ENCODE measurements at regions not wholly inside any gene's neighbourhood (a gene's known extent, or its start where the extent isn't known, plus 50 kb on each side); places are given as distances from the start of the nearest gene placed in this dataset.

GRCh38 chr19:5212101-5212500, 128.5 kb downstream of the PTPRS start:
- no peaks in the 10 kb centered on the region for H3K4me1 Mint-ChIP-seq (ENCODE audit: low read depth in 2 of 2)
- H3K27ac Mint-ChIP-seq = no peak overlapping the region
- H3K4me3 Mint-ChIP-seq = no peak overlapping the region
- ATAC-seq = no peak
- no peaks in the 10 kb centered on the region for H3K9me3 Mint-ChIP-seq
- no peak for DNase-seq (ENCODE audit: low spot score)
- peaks cover 0 to 2% of the 10 kb centered on the region in 2 donors for H3K27me3 Mint-ChIP-seq
- no peaks in the 10 kb centered on the region for H3K36me3 Mint-ChIP-seq

GRCh38 chr19:5211217-5211822, 129.3 kb downstream of the PTPRS start:
- Mint-ChIP-seq H3K36me3 (no peaks in the 10 kb centered on the region), H3K4me1 (ENCODE audit: low read depth in 2 of 2) (no peaks in the 10 kb centered on the region), H3K9me3 (no peaks in the 10 kb centered on the region), H3K4me3 (no peak overlapping the region), H3K27ac (no peak overlapping the region), H3K27me3 (peaks cover 0 to 2% of the 10 kb centered on the region in 2 donors)
- ATAC-seq = no peak
- no peak for DNase-seq (ENCODE audit: low spot score)

- ATAC-seq = no peak
- H3K36me3 Mint-ChIP-seq = no peaks in the 10 kb centered on the region
- no peaks in the 10 kb centered on the region for H3K9me3 Mint-ChIP-seq
- no peak overlapping the region for H3K4me3 Mint-ChIP-seq
- H3K27ac Mint-ChIP-seq = no peak overlapping the region
- DNase-seq (ENCODE audit: low spot score) = no peak
- H3K27me3 Mint-ChIP-seq = peaks cover 0 to 2% of the 10 kb centered on the region in 2 donors
- no peaks in the 10 kb centered on the region for H3K4me1 Mint-ChIP-seq (ENCODE audit: low read depth in 2 of 2)
Observed at GRCh38 chr19:5210556-5210955, 130.1 kb downstream of the PTPRS start.

GRCh38 chr19:5207806-5208205, 132.8 kb downstream of the PTPRS start:
- no peak for DNase-seq (ENCODE audit: low spot score)
- no peak for ATAC-seq
- no peaks in the 10 kb centered on the region for H3K9me3 Mint-ChIP-seq
- H3K4me3 Mint-ChIP-seq = no peak overlapping the region
- H3K27me3 Mint-ChIP-seq = peaks cover 0 to 2% of the 10 kb centered on the region in 2 donors
- no peaks in the 10 kb centered on the region for H3K4me1 Mint-ChIP-seq (ENCODE audit: low read depth in 2 of 2)
- no peak overlapping the region for H3K27ac Mint-ChIP-seq
- H3K36me3 Mint-ChIP-seq = no peaks in the 10 kb centered on the region

- Mint-ChIP-seq H3K4me1 (ENCODE audit: low read depth in 2 of 2) (no peaks in the 10 kb centered on the region), H3K4me3 (no peak overlapping the region), H3K36me3 (peaks cover 3% of the 10 kb centered on the region), H3K9me3 (no peaks in the 10 kb centered on the region), H3K27ac (no peak overlapping the region), H3K27me3 (peaks cover 0 to 2% of the 10 kb centered on the region in 2 donors)
- DNase-seq (ENCODE audit: low spot score) = no peak
- no peak for ATAC-seq
Observed at GRCh38 chr19:5206751-5207075, 133.9 kb downstream of the PTPRS start.

- H3K9me3 Mint-ChIP-seq = no peaks in the 10 kb centered on the region
- H3K36me3 Mint-ChIP-seq = peaks cover 8% of the 10 kb centered on the region
- no peaks in the 10 kb centered on the region for H3K4me1 Mint-ChIP-seq (ENCODE audit: low read depth in 2 of 2)
- ATAC-seq (no peak), DNase-seq (ENCODE audit: low spot score) (no peak)
- H3K27me3 Mint-ChIP-seq = peaks cover 0 to 2% of the 10 kb centered on the region in 2 donors
- H3K4me3 Mint-ChIP-seq = no peak overlapping the region
- H3K27ac Mint-ChIP-seq = no peak overlapping the region
Observed at GRCh38 chr19:5205937-5206750, 134.5 kb downstream of the PTPRS start.

GRCh38 chr19:5205381-5205780, 135.2 kb downstream of the PTPRS start:
- no peak for DNase-seq (ENCODE audit: low spot score)
- H3K27ac Mint-ChIP-seq = no peak overlapping the region
- no peaks in the 10 kb centered on the region for H3K27me3 Mint-ChIP-seq
- H3K4me1 Mint-ChIP-seq (ENCODE audit: low read depth in 2 of 2) = no peaks in the 10 kb centered on the region
- H3K9me3 Mint-ChIP-seq = no peaks in the 10 kb centered on the region
- H3K4me3 Mint-ChIP-seq = no peak overlapping the region
- ATAC-seq = no peak
- peaks cover 14% of the 10 kb centered on the region for H3K36me3 Mint-ChIP-seq

GRCh38 chr19:5204212-5204611, 136.4 kb downstream of the PTPRS start:
- Mint-ChIP-seq H3K4me3 (no peak overlapping the region), H3K4me1 (ENCODE audit: low read depth in 2 of 2) (no peaks in the 10 kb centered on the region), H3K27ac (no peak overlapping the region), H3K36me3 (peaks cover 14% of the 10 kb centered on the region), H3K9me3 (no peaks in the 10 kb centered on the region), H3K27me3 (no peaks in the 10 kb centered on the region)
- ATAC-seq (no peak), DNase-seq (ENCODE audit: low spot score) (no peak)
